ENCODE measurements at regions not wholly inside any gene's neighbourhood (a gene's known extent, or its start where the extent isn't known, plus 50 kb on each side); places are given as distances from the start of the nearest gene placed in this dataset.

- no peak for DNase-seq (ENCODE audit: low read depth, low spot score)
Measured at GRCh38 chr5:62719061-62719720, 140.6 kb downstream of the LRRC70 start.

- DNase-seq (ENCODE audit: low read depth, low spot score) = no peak
Measured at GRCh38 chr5:62718324-62718723, 139.7 kb downstream of the LRRC70 start.

GRCh38 chr5:62717301-62717933 is 138.8 kb downstream of the LRRC70 start:
- peak; percentile 4 for DNase-seq (ENCODE audit: low read depth, low spot score)

GRCh38 chr5:62714296-62714695 is 135.7 kb downstream of the LRRC70 start:
- DNase-seq (ENCODE audit: low read depth, low spot score) = no peak

GRCh38 chr5:62708481-62709325 is 130.1 kb downstream of the LRRC70 start:
- no peak for DNase-seq (ENCODE audit: low read depth, low spot score)

- DNase-seq (ENCODE audit: low read depth, low spot score) = no peak
Measured at GRCh38 chr5:62707563-62707962, 128.9 kb downstream of the LRRC70 start.

GRCh38 chr5:62707131-62707530 is 128.5 kb downstream of the LRRC70 start:
- DNase-seq (ENCODE audit: low read depth, low spot score) = no peak

GRCh38 chr5:62705022-62705421 is 126.4 kb downstream of the LRRC70 start:
- DNase-seq (ENCODE audit: low read depth, low spot score) = no peak

GRCh38 chr5:62702126-62702525 is 123.5 kb downstream of the LRRC70 start:
- no peak for DNase-seq (ENCODE audit: low read depth, low spot score)

GRCh38 chr5:62701036-62701435 is 122.4 kb downstream of the LRRC70 start:
- DNase-seq (ENCODE audit: low read depth, low spot score) = no peak

GRCh38 chr5:62698756-62699155 is 120.1 kb downstream of the LRRC70 start:
- DNase-seq (ENCODE audit: low read depth, low spot score) = no peak

GRCh38 chr5:62695274-62695673 is 116.7 kb downstream of the LRRC70 start:
- DNase-seq (ENCODE audit: low read depth, low spot score) = no peak

GRCh38 chr5:62692946-62693713 is 114.5 kb downstream of the LRRC70 start:
- no peak for DNase-seq (ENCODE audit: low read depth, low spot score)

GRCh38 chr5:62691946-62692345 is 113.3 kb downstream of the LRRC70 start:
- no peak for DNase-seq (ENCODE audit: low read depth, low spot score)

GRCh38 chr5:62690421-62690820 is 111.8 kb downstream of the LRRC70 start:
- DNase-seq (ENCODE audit: low read depth, low spot score) = no peak

- no peak for DNase-seq (ENCODE audit: low read depth, low spot score)
Measured at GRCh38 chr5:62689599-62690368, 111.2 kb downstream of the LRRC70 start.

- DNase-seq (ENCODE audit: low read depth, low spot score) = no peak
Measured at GRCh38 chr5:62686692-62687091, 108.1 kb downstream of the LRRC70 start.

- DNase-seq (ENCODE audit: low read depth, low spot score) = no peak
Measured at GRCh38 chr5:62685221-62685620, 106.6 kb downstream of the LRRC70 start.

- DNase-seq (ENCODE audit: low read depth, low spot score) = no peak
Measured at GRCh38 chr5:62684310-62684709, 105.7 kb downstream of the LRRC70 start.

- no peak for DNase-seq (ENCODE audit: low read depth, low spot score)
Measured at GRCh38 chr5:62682059-62682458, 103.4 kb downstream of the LRRC70 start.

Measured in astrocyte of the hippocampus (primary cell).